ENCODE measurements at regions not wholly inside any gene's neighbourhood (a gene's known extent, or its start where the extent isn't known, plus 50 kb on each side); places are given as distances from the start of the nearest gene placed in this dataset.

DNA sequence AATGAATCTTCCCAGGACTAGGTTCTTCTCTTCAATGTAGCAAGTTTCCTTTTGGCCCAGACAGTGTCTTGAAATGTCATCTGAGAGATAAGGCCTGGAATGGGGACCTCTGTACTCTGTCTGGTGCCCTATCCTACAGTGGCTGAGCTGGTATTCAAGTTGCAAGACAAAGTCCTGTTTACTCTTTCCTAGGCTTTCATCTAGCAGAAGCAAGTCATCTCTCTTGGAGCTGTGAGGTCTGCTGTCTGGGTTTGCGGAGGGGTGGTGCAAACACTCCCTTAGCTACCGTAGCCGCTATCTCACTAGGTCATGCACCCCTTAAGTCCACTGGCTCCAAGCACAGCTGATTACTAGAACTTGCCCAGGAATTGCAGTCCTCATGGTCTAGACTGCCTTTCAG is 149.7 kb upstream of the SLC16A7 start:
- no peak overlapping the region for H3K27ac ChIP-seq (ENCODE audit: low read depth, low read length)
- no peak for TF ChIP-seq EZH2phosphoT487 (IDR thresholded peaks at IDR 0.05; ENCODE audit: borderline replicate concordance, low read length)
- TF ChIP-seq, protein P1, sequence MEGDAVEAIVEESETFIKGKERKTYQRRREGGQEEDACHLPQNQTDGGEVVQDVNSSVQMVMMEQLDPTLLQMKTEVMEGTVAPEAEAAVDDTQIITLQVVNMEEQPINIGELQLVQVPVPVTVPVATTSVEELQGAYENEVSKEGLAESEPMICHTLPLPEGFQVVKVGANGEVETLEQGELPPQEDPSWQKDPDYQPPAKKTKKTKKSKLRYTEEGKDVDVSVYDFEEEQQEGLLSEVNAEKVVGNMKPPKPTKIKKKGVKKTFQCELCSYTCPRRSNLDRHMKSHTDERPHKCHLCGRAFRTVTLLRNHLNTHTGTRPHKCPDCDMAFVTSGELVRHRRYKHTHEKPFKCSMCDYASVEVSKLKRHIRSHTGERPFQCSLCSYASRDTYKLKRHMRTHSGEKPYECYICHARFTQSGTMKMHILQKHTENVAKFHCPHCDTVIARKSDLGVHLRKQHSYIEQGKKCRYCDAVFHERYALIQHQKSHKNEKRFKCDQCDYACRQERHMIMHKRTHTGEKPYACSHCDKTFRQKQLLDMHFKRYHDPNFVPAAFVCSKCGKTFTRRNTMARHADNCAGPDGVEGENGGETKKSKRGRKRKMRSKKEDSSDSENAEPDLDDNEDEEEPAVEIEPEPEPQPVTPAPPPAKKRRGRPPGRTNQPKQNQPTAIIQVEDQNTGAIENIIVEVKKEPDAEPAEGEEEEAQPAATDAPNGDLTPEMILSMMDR (IDR thresholded peaks at IDR 0.05; ENCODE audit: low read depth, low read length, poor library complexity, severe bottlenecking) = no peak
- no peak overlapping the region for H3K4me3 ChIP-seq (ENCODE audit: low read length)
- no peaks in the 10 kb centered on the region for H3K36me3 ChIP-seq (ENCODE audit: control insufficient read depth, low read length)
- no peaks in the 10 kb centered on the region for H3K9me3 ChIP-seq (ENCODE audit: control insufficient read depth, insufficient read depth, low read length)
- H3F3A ChIP-seq (ENCODE audit: control insufficient read depth, insufficient read depth) = no peaks in the 10 kb centered on the region
- H3K4me2 ChIP-seq (ENCODE audit: low read length) = no peak overlapping the region
- no peaks in the 10 kb centered on the region for H3K4me1 ChIP-seq (ENCODE audit: control insufficient read depth, low read length)
- H3K79me2 ChIP-seq (ENCODE audit: control insufficient read depth, low read length) = no peaks in the 10 kb centered on the region
- H4K20me1 ChIP-seq (ENCODE audit: control insufficient read depth, insufficient read depth, low read depth, low read length) = no peaks in the 10 kb centered on the region
- no peaks in the 10 kb centered on the region for H3K9me2 ChIP-seq (replicated peaks; ENCODE audit: control insufficient read depth, low read length)
- H3K27me3 ChIP-seq (ENCODE audit: control insufficient read depth, low read length) = no peaks in the 10 kb centered on the region; the same call in 1 of the 2 replicates

DNA sequence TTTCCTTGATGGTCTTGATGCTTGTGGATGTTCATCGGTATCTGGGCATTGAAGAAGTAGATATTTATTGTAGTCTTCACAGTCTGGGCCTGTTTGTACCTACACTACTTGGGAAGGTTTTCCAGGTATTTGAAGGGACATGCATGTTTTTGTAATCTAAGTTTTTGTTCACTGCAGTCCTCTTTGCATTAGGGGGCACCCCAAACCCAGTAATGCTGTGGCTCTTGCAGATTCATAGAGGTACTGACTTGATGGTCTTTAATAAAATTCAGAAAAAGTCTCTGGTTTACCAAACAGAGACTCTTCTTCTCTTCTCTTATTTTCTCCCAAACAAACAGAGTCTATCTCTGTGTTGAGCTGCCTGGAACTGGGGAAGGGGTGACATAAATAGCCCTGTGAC is 150.9 kb upstream of the SLC16A7 start:
- no peak for TF ChIP-seq EZH2phosphoT487 (IDR thresholded peaks at IDR 0.05; ENCODE audit: borderline replicate concordance, low read length)
- TF ChIP-seq, protein P1 (IDR thresholded peaks at IDR 0.05; ENCODE audit: low read depth, low read length, poor library complexity, severe bottlenecking) = no peak
- Histone ChIP-seq H3K4me1 (ENCODE audit: control insufficient read depth, low read length) (no peaks in the 10 kb centered on the region), H3F3A (ENCODE audit: control insufficient read depth, insufficient read depth) (no peaks in the 10 kb centered on the region), H3K27me3 (ENCODE audit: control insufficient read depth, low read length) (no peaks in the 10 kb centered on the region; the same call in 1 of the 2 replicates), H3K79me2 (ENCODE audit: control insufficient read depth, low read length) (no peaks in the 10 kb centered on the region), H3K27ac (ENCODE audit: low read depth, low read length) (no peak overlapping the region), H3K4me3 (ENCODE audit: low read length) (no peak overlapping the region), H3K4me2 (ENCODE audit: low read length) (no peak overlapping the region), H4K20me1 (ENCODE audit: control insufficient read depth, insufficient read depth, low read depth, low read length) (no peaks in the 10 kb centered on the region), H3K9me3 (ENCODE audit: control insufficient read depth, insufficient read depth, low read length) (no peaks in the 10 kb centered on the region), H3K36me3 (ENCODE audit: control insufficient read depth, low read length) (no peaks in the 10 kb centered on the region), H3K9me2 (replicated peaks; ENCODE audit: control insufficient read depth, low read length) (no peaks in the 10 kb centered on the region)

DNA sequence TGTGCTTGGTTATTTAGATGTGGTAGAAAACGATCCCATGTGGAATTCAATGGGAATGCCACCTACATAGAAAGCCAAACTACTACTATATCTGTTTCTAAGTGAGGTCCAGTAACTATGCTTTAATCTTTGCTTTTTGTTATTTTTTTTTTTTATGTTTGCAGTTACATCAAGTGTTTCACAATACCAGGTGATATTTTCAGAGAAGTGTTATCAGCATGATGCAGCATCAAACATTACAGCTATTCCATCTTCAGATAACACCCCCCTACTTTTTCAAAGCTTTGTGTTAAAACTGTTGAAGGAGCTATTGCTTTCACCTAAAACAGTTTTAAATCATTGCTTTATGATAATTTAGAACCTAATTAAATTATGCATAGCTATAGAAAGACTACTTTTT is 163.8 kb upstream of the SLC16A7 start:
- Histone ChIP-seq H3K79me2 (ENCODE audit: control insufficient read depth, low read length) (no peaks in the 10 kb centered on the region), H3K4me1 (ENCODE audit: control insufficient read depth, low read length) (no peaks in the 10 kb centered on the region), H3K9me2 (replicated peaks; ENCODE audit: control insufficient read depth, low read length) (no peaks in the 10 kb centered on the region), H3K4me3 (ENCODE audit: low read length) (no peak overlapping the region), H3K27me3 (ENCODE audit: control insufficient read depth, low read length) (no peaks in the 10 kb centered on the region; the same call in 1 of the 2 replicates), H3K4me2 (ENCODE audit: low read length) (no peak overlapping the region), H4K20me1 (ENCODE audit: control insufficient read depth, insufficient read depth, low read depth, low read length) (no peaks in the 10 kb centered on the region), H3K36me3 (ENCODE audit: control insufficient read depth, low read length) (no peaks in the 10 kb centered on the region), H3F3A (ENCODE audit: control insufficient read depth, insufficient read depth) (no peaks in the 10 kb centered on the region), H3K9me3 (ENCODE audit: control insufficient read depth, insufficient read depth, low read length) (no peaks in the 10 kb centered on the region), H3K27ac (ENCODE audit: low read depth, low read length) (no peak overlapping the region)
- TF ChIP-seq, protein P1 (IDR thresholded peaks at IDR 0.05; ENCODE audit: low read depth, low read length, poor library complexity, severe bottlenecking) = no peak
- no peak for TF ChIP-seq EZH2phosphoT487 (IDR thresholded peaks at IDR 0.05; ENCODE audit: borderline replicate concordance, low read length)
